B cell (primary cell): ENCODE measurements at regions not wholly inside any gene's neighbourhood (a gene's known extent, or its start where the extent isn't known, plus 50 kb on each side); places are given as distances from the start of the nearest gene placed in this dataset.

Experiments
- EZH2 ChIP-seq: IDR thresholded peaks from 2 replicates; pipeline ENCODE4 v1.6.1; 2012; ENCODE audit warnings: borderline replicate concordance, low read depth, mild to moderate bottlenecking, moderate library complexity, low read length; ENCODE audit not compliant: insufficient read depth, poor library complexity, severe bottlenecking
- TF ChIP-seq, protein P1 (sequence below): fragments of 200-600 bp; IDR thresholded peaks from one replicate; pipeline ENCODE4 v1.8.0; 2022; ENCODE audit warnings: antibody characterized with exemption, mild to moderate bottlenecking

GRCh38 chr2:34234823-34235222 is 635.7 kb upstream of the FAM98A start:
- TF ChIP-seq, protein P1, sequence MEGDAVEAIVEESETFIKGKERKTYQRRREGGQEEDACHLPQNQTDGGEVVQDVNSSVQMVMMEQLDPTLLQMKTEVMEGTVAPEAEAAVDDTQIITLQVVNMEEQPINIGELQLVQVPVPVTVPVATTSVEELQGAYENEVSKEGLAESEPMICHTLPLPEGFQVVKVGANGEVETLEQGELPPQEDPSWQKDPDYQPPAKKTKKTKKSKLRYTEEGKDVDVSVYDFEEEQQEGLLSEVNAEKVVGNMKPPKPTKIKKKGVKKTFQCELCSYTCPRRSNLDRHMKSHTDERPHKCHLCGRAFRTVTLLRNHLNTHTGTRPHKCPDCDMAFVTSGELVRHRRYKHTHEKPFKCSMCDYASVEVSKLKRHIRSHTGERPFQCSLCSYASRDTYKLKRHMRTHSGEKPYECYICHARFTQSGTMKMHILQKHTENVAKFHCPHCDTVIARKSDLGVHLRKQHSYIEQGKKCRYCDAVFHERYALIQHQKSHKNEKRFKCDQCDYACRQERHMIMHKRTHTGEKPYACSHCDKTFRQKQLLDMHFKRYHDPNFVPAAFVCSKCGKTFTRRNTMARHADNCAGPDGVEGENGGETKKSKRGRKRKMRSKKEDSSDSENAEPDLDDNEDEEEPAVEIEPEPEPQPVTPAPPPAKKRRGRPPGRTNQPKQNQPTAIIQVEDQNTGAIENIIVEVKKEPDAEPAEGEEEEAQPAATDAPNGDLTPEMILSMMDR = no peak
- no peak for TF ChIP-seq EZH2
